Osteocyte (in vitro differentiated cells): ENCODE measurements at regions not wholly inside any gene's neighbourhood (a gene's known extent, or its start where the extent isn't known, plus 50 kb on each side); places are given as distances from the start of the nearest gene placed in this dataset.

Experiments
- DNase-seq: peaks from one replicate; pipeline ENCODE4 v3.0.0; 2021; ENCODE audit warnings: mixed read lengths; ENCODE audit not compliant: unreplicated experiment; ENCODE audit errors: extremely low spot score
- H3K27ac Mint-ChIP-seq: one replicate; pipeline ENCODE4 v1.8.0; 2021; ENCODE audit warnings: mild to moderate bottlenecking, mixed read lengths; ENCODE audit not compliant: unreplicated experiment
- H3K27me3 Mint-ChIP-seq: one replicate; pipeline ENCODE4 v1.8.0; 2021; ENCODE audit warnings: mixed read lengths; ENCODE audit not compliant: unreplicated experiment
- H3K36me3 Mint-ChIP-seq: one replicate; pipeline ENCODE4 v1.8.0; 2021; ENCODE audit warnings: mixed read lengths; ENCODE audit not compliant: unreplicated experiment
- H3K4me1 Mint-ChIP-seq: one replicate; pipeline ENCODE4 v1.8.0; 2021; ENCODE audit warnings: mixed read lengths; ENCODE audit not compliant: unreplicated experiment
- H3K4me3 Mint-ChIP-seq: one replicate; pipeline ENCODE4 v1.8.0; 2021; ENCODE audit warnings: mild to moderate bottlenecking, moderate library complexity, mixed read lengths; ENCODE audit not compliant: unreplicated experiment
- H3K9me3 Mint-ChIP-seq: one replicate; pipeline ENCODE4 v1.8.0; 2021; ENCODE audit warnings: mixed read lengths; ENCODE audit not compliant: unreplicated experiment
- TF ChIP-seq, protein P1 (sequence below): fragments of 200-600 bp; sonication (generic); IDR thresholded peaks from 2 replicates; pipeline ENCODE4 v1.5.0; 2021; ENCODE audit warnings: antibody characterized with exemption, mild to moderate bottlenecking, moderate library complexity

DNA sequence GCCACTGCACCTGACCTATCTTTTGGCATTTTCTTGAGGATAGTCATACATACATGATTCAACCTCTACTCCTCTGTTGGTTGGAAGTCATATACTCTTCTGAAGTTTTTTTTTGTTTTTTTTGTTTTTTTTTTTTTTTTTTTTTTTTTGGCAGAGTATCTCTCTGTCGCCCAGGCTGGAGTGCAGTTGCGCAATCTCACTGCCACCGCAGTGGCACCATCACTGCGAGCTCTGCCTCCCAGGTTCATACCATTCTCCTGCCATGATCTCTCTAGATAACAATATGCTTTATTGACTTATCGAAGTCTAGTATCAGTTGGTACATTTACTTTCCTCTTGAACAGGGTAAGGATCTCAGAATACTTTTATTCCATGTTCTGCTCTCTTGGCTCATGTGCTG lies 224.2 kb upstream of the WSCD1 start:
- H3K4me1 Mint-ChIP-seq = no peaks in the 10 kb centered on the region

DNA sequence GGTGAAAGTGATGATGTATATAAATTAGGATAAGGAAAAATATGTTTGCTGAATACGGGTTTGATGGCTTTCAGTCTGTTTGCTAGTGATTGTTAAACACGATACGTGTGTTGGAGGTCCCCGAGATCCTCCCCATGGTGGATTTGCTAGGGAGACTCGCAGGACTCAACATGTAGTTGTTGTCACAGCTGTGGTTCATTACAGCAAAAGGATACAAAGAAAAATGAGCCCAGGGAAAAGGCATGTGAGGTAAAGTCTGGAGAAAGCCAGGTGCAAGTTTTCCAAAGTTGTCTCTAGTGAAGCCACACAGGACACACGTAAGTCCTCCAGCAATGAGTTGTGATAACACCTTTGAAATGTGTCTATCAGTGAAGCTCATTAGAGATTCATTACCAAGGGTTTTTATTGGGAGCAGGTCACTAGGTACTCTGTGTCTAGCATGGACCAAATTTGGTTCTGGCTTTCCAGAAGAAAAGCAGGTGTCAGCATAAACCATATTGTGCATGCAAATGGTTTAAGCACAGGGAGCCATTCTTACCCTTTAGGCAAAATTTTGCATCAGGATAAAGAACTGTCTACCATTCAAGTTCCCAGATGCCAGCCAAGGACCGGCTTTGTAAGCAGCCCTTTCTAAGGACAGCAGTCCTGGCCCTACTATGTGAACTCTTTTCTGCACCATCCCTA lies 215.2 kb upstream of the WSCD1 start:
- H3K27ac Mint-ChIP-seq = no peak overlapping the region
- no peaks in the 10 kb centered on the region for H3K27me3 Mint-ChIP-seq
- H3K4me3 Mint-ChIP-seq = no peak overlapping the region
- DNase-seq = no peak
- H3K9me3 Mint-ChIP-seq = peaks cover 3% of the 10 kb centered on the region
- TF ChIP-seq, protein P1, sequence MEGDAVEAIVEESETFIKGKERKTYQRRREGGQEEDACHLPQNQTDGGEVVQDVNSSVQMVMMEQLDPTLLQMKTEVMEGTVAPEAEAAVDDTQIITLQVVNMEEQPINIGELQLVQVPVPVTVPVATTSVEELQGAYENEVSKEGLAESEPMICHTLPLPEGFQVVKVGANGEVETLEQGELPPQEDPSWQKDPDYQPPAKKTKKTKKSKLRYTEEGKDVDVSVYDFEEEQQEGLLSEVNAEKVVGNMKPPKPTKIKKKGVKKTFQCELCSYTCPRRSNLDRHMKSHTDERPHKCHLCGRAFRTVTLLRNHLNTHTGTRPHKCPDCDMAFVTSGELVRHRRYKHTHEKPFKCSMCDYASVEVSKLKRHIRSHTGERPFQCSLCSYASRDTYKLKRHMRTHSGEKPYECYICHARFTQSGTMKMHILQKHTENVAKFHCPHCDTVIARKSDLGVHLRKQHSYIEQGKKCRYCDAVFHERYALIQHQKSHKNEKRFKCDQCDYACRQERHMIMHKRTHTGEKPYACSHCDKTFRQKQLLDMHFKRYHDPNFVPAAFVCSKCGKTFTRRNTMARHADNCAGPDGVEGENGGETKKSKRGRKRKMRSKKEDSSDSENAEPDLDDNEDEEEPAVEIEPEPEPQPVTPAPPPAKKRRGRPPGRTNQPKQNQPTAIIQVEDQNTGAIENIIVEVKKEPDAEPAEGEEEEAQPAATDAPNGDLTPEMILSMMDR = no peak
- H3K36me3 Mint-ChIP-seq = no peaks in the 10 kb centered on the region
- no peaks in the 10 kb centered on the region for H3K4me1 Mint-ChIP-seq

More for the DNA sequence above, 224.2 kb upstream of the WSCD1 start:
- no peaks in the 10 kb centered on the region for H3K36me3 Mint-ChIP-seq
- H3K9me3 Mint-ChIP-seq = no peaks in the 10 kb centered on the region
- H3K27ac Mint-ChIP-seq = no peak overlapping the region
- TF ChIP-seq, protein P1 = no peak
- peaks cover 12% of the 10 kb centered on the region for H3K27me3 Mint-ChIP-seq
- peak; percentile 27 for DNase-seq
- H3K4me3 Mint-ChIP-seq = no peak overlapping the region

DNA sequence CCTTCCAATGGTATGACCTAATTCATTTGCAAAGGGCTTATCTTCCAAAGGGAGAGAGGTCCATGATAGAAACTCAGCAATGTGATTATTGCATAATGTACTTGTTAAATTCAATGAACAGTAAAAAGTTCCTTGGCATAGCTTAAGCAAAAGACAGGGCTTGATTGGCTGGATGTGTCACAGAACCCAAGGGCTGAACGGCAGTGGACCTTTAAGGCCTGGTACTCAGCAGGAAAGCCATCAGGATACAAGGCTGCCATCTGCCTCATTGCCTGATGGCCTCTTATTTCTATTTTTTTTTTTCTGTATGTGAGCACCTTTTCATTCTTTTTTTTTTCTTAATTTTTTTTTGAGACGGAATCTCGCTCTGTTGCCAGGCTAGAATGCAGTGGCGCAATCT lies 208.9 kb upstream of the WSCD1 start:
- H3K36me3 Mint-ChIP-seq = no peaks in the 10 kb centered on the region
- peaks cover 2% of the 10 kb centered on the region for H3K9me3 Mint-ChIP-seq
- TF ChIP-seq, protein P1 = no peak
- no peaks in the 10 kb centered on the region for H3K4me1 Mint-ChIP-seq
- no peak overlapping the region for H3K4me3 Mint-ChIP-seq
- DNase-seq = no peak
- peaks cover 9% of the 10 kb centered on the region for H3K27me3 Mint-ChIP-seq
- no peak overlapping the region for H3K27ac Mint-ChIP-seq

DNA sequence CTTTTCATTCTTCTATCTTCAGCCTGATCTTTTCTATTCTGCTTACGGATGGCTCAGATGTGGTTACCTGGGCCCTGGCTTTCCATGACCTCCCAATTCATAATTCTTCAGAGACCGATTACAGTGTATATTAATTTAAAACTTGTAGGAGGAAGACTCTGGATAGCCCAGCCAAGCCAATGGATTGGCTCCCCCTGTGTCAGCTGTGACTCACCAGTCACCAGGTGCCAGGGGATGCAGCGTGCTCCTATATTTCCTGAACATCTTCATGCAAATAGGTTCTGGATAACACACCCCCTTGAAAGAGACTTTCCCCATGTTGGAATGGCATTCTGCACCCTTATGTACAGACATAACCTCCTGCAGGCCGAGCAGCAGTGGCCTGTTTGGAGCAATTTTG lies 208.3 kb upstream of the WSCD1 start:
- TF ChIP-seq, protein P1 = no peak
- Mint-ChIP-seq H3K4me3 (no peak overlapping the region), H3K27ac (no peak overlapping the region)

DNA sequence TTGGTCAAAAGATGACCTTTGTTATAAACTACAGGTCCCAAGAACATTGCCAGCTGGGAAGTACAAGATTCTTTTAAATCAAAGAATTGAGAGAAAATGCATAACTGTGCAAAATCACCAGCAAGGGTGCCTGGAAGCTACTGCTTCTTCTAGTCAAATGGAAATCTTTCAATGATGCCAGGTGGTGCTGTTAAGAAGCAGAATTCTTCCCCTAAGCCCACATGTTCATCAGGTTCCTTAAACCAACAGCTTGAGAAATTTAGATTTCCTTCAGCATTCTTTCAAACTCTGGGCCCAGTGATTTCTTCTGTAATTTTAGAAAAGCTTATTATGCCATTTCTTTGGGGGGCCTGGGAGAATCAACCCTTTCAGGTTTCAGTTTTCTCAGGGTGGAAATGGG lies 207.8 kb upstream of the WSCD1 start:
- Mint-ChIP-seq H3K27ac (no peak overlapping the region), H3K27me3 (peaks cover 15% of the 10 kb centered on the region), H3K4me3 (no peak overlapping the region), H3K36me3 (no peaks in the 10 kb centered on the region), H3K9me3 (no peaks in the 10 kb centered on the region), H3K4me1 (no peaks in the 10 kb centered on the region)
- no peak for DNase-seq
- TF ChIP-seq, protein P1 = no peak

More for the DNA sequence above, 208.3 kb upstream of the WSCD1 start:
- H3K27me3 Mint-ChIP-seq = peaks cover 13% of the 10 kb centered on the region
- no peaks in the 10 kb centered on the region for H3K36me3 Mint-ChIP-seq
- DNase-seq = peak; percentile 63
- H3K9me3 Mint-ChIP-seq = no peaks in the 10 kb centered on the region
- no peaks in the 10 kb centered on the region for H3K4me1 Mint-ChIP-seq
